B cell (primary cell): ENCODE measurements at regions not wholly inside any gene's neighbourhood (a gene's known extent, or its start where the extent isn't known, plus 50 kb on each side); places are given as distances from the start of the nearest gene placed in this dataset.
A peak's percentile ranks its signal among the peaks of the same experiment; 100 is the strongest.

Experiments used
- ATAC-seq: fragments of 200-7000 bp; cut with Tn5 transposase; one replicate; pipeline ENCODE4 v1.10.0; 2021; ENCODE audit warnings: low read depth, mild to moderate bottlenecking, moderate number of reproducible peaks, moderate library complexity
- CTCF ChIA-PET: fragments of 350-600 bp; sonication (Branson Sonifier 250); formaldehyde crosslinking; loops from one replicate; lab custom pipeline; 2021; ENCODE audit warnings: antibody characterized with exemption, inconsistent platforms; lab: Charles Lee
- POLR2A ChIA-PET: fragments of 350-600 bp; sonication (Branson Sonifier 250); formaldehyde crosslinking; loops from one replicate; lab custom pipeline; 2021; ENCODE audit warnings: antibody characterized with exemption; lab: Charles Lee
- DNase-seq: peaks from one replicate; pipeline ENCODE4 v3.0.0; 2013
- H2AFZ ChIP-seq: 2 replicates; pipeline ENCODE4 v1.6.1; 2012; ENCODE audit warnings: mild to moderate bottlenecking, low read depth, low read length; ENCODE audit not compliant: insufficient read depth, poor library complexity, severe bottlenecking
- H3K27ac ChIP-seq, 2 donors: 1 replicate in 1 of 2; 2 replicates in 1 of 2; pipeline ENCODE4 v1.5.1; 2012 to 2013; ENCODE audit warnings: low read length in 2 of 2, mild to moderate bottlenecking in 2 of 2, moderate library complexity in 1 of 2
- H3K27me3 ChIP-seq, 4 experiments: fragments of 200-600 bp in 1 of 4; sonication (generic) in 1 of 4; replicated peaks in 1 of 4; 1 replicate in 2 of 4; 2 replicates in 2 of 4; pipeline versions ENCODE4 v1.6.1 to v1.7.0; 2013 to 2016; ENCODE audit warnings: low read length in 3 of 4, mild to moderate bottlenecking in 2 of 4, mixed read lengths in 1 of 4, moderate library complexity in 1 of 4; ENCODE audit not compliant: insufficient read depth in 4 of 4, control insufficient read depth in 3 of 4; ENCODE audit errors: control extremely low read depth in 1 of 4
- H3K36me3 ChIP-seq, 2 experiments: replicated peaks in 1 of 2; 1 replicate in 1 of 2; 2 replicates in 1 of 2; pipeline versions ENCODE4 v1.6.1 to v1.7.1; 2013; ENCODE audit warnings: low read length in 1 of 2; ENCODE audit not compliant: insufficient read depth in 2 of 2, control insufficient read depth in 1 of 2; ENCODE audit errors: control extremely low read depth in 1 of 2, extremely low read depth in 1 of 2
- H3K4me1 ChIP-seq, 2 donors: fragments of 200-600 bp in 1 of 2; sonication (generic) in 1 of 2; 1 replicate in 1 of 2; 2 replicates in 1 of 2; pipeline versions ENCODE4 v1.5.1 to v1.6.1; 2013 to 2017; ENCODE audit warnings: low read length in 2 of 2; ENCODE audit not compliant: control insufficient read depth in 2 of 2, insufficient read depth in 2 of 2
- H3K4me2 ChIP-seq: replicated peaks from 2 replicates; pipeline ENCODE3; 2012; ENCODE audit warnings: mild to moderate bottlenecking, low read depth, low read length; ENCODE audit not compliant: poor library complexity, severe bottlenecking
- H3K4me3 ChIP-seq, 5 experiments: fragments of 200-600 bp in 1 of 5; sonication (generic) in 1 of 5; 1 replicate in 3 of 5; 2 replicates in 2 of 5; pipeline versions ENCODE4 v1.5.1 to v1.7.0; 2011 to 2016; ENCODE audit warnings: low read length in 4 of 5, mild to moderate bottlenecking in 4 of 5, low read depth in 2 of 5, control low read depth in 1 of 5, moderate library complexity in 1 of 5; ENCODE audit not compliant: insufficient read depth in 1 of 5; ENCODE audit errors: control extremely low read depth in 1 of 5, extremely low read depth in 1 of 5
- H3K79me2 ChIP-seq: fragments of 200-600 bp; sonication (generic); one replicate; pipeline ENCODE4 v1.6.0; 2016; ENCODE audit warnings: low read length; ENCODE audit not compliant: control insufficient read depth, insufficient read depth
- H3K9ac ChIP-seq: fragments of 200-600 bp; sonication (generic); 2 replicates; pipeline ENCODE4 v1.6.1; 2017; ENCODE audit warnings: mild to moderate bottlenecking, low read length, moderate library complexity
- H3K9me3 ChIP-seq, 3 donors: one replicate each; pipeline versions ENCODE4 v1.6.1 to v1.7.1; 2013; ENCODE audit warnings: low read length in 2 of 3; ENCODE audit not compliant: control insufficient read depth in 2 of 3, insufficient read depth in 1 of 3; ENCODE audit errors: control extremely low read depth in 1 of 3
- H4K20me1 ChIP-seq: 2 replicates; pipeline ENCODE4 v1.6.0; 2012; ENCODE audit warnings: mild to moderate bottlenecking, low read length; ENCODE audit not compliant: insufficient read depth, control insufficient read depth, poor library complexity, severe bottlenecking
- H3K27ac Mint-ChIP-seq: one replicate; pipeline ENCODE4 v1.8.0; 2021; ENCODE audit warnings: mixed read lengths
- H3K27me3 Mint-ChIP-seq: one replicate; pipeline ENCODE4 v1.8.0; 2021; ENCODE audit warnings: mixed read lengths
- H3K4me1 Mint-ChIP-seq: one replicate; pipeline ENCODE4 v1.8.0; 2021; ENCODE audit warnings: mixed read lengths
- H3K4me3 Mint-ChIP-seq: one replicate; pipeline ENCODE4 v1.8.0; 2021; ENCODE audit warnings: mixed read lengths
- H3K9me3 Mint-ChIP-seq: one replicate; pipeline ENCODE4 v1.8.0; 2022; ENCODE audit warnings: mixed read lengths; ENCODE audit not compliant: insufficient read depth
- EZH2 ChIP-seq: IDR thresholded peaks from 2 replicates; pipeline ENCODE4 v1.6.1; 2012; ENCODE audit warnings: borderline replicate concordance, low read depth, mild to moderate bottlenecking, moderate library complexity, low read length; ENCODE audit not compliant: insufficient read depth, poor library complexity, severe bottlenecking
- WGBS: methylation state at CpG from one replicate; pipeline ENCODE4 v1.1.5; 2013; ENCODE audit warnings: missing lambda C conversion rate; ENCODE audit not compliant: insufficient coverage; 5-methylcytosine and 5-hydroxymethylcytosine counted together
- intact Hi-C: fragments of 100-400 bp; cut with micrococcal nuclease; formaldehyde crosslinking; loops from one replicate; pipeline ENCODE4 v1.10.0; 2022
- TF ChIP-seq, protein P1 (sequence below): fragments of 200-600 bp; IDR thresholded peaks from one replicate; pipeline ENCODE4 v1.8.0; 2022; ENCODE audit warnings: antibody characterized with exemption, mild to moderate bottlenecking

GRCh38 chr17:79339321-79339720, 264.7 kb downstream of the ENGASE start:
- WGBS = 89% methylated on average over 7 of the region's 7 CpGs
- peak overlapping the region; percentile 75 to 88 for H3K27ac ChIP-seq

GRCh38 chr17:79338604-79339003, 264.0 kb downstream of the ENGASE start:
- Histone ChIP-seq H3K27me3 (peaks cover 0 to 2% (median 0%) of the 10 kb centered on the region in 4 experiments), H3K9me3 (peaks cover 0 to 8% (median 0%) of the 10 kb centered on the region in 3 donors), H3K27ac (no peak overlapping the region), H3K4me2 (no peak overlapping the region), H3K36me3 (no peaks in the 10 kb centered on the region), H3K9ac (no peak overlapping the region), H2AFZ (no peak overlapping the region), H3K79me2 (no peaks in the 10 kb centered on the region), H3K4me1 (peaks cover 38 to 49% of the 10 kb centered on the region in 2 donors), H3K4me3 (no peak overlapping the region), H4K20me1 (no peaks in the 10 kb centered on the region)
- TF ChIP-seq, protein P1, sequence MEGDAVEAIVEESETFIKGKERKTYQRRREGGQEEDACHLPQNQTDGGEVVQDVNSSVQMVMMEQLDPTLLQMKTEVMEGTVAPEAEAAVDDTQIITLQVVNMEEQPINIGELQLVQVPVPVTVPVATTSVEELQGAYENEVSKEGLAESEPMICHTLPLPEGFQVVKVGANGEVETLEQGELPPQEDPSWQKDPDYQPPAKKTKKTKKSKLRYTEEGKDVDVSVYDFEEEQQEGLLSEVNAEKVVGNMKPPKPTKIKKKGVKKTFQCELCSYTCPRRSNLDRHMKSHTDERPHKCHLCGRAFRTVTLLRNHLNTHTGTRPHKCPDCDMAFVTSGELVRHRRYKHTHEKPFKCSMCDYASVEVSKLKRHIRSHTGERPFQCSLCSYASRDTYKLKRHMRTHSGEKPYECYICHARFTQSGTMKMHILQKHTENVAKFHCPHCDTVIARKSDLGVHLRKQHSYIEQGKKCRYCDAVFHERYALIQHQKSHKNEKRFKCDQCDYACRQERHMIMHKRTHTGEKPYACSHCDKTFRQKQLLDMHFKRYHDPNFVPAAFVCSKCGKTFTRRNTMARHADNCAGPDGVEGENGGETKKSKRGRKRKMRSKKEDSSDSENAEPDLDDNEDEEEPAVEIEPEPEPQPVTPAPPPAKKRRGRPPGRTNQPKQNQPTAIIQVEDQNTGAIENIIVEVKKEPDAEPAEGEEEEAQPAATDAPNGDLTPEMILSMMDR = no peak
- TF ChIP-seq EZH2 = no peak
- no peak for DNase-seq
- Mint-ChIP-seq H3K9me3 (peaks cover 2% of the 10 kb centered on the region), H3K4me1 (peaks cover 49% of the 10 kb centered on the region), H3K4me3 (peak overlapping the region; percentile 26), H3K27me3 (peaks cover 10% of the 10 kb centered on the region), H3K27ac (peak overlapping the region; percentile 93)
- POLR2A ChIA-PET = no interaction called here
- no peak for ATAC-seq
- 83% methylated on average over 1 of the region's 4 CpGs for WGBS
- CTCF ChIA-PET = interaction anchor here (4.7 kb wide), 1 partner anchor 54 kb away, joined by 39 read pairs; no protein-coding TSS in a partner anchor
- intact Hi-C loops = no loop called here

More at GRCh38 chr17:79339321-79339720, 264.7 kb downstream of the ENGASE start:
- Histone ChIP-seq H3K9me3 (peaks cover 0 to 10% (median 0%) of the 10 kb centered on the region in 3 donors), H3K4me1 (peaks cover 38 to 49% of the 10 kb centered on the region in 2 donors), H4K20me1 (no peaks in the 10 kb centered on the region), H3K4me2 (peak overlapping the region; percentile 66), H3K27me3 (no peaks in the 10 kb centered on the region), H3K9ac (no peak overlapping the region), H3K79me2 (no peaks in the 10 kb centered on the region), H2AFZ (no peak overlapping the region), H3K36me3 (no peaks in the 10 kb centered on the region), H3K4me3 (no peak overlapping the region)
- CTCF ChIA-PET = interaction anchor here (2.7 to 4.7 kb wide), 2 partner anchors 49 to 53 kb away, joined by 12 to 39 read pairs; no protein-coding TSS in a partner anchor
- TF ChIP-seq EZH2 = no peak
- TF ChIP-seq, protein P1 = no peak
- H3K4me3 Mint-ChIP-seq = peak overlapping the region; percentile 23
- DNase-seq (no peak), ATAC-seq (no peak)
- H3K27me3 Mint-ChIP-seq = peaks cover 4% of the 10 kb centered on the region
- H3K4me1 Mint-ChIP-seq = peaks cover 50% of the 10 kb centered on the region
- H3K9me3 Mint-ChIP-seq = peaks cover 2% of the 10 kb centered on the region
- POLR2A ChIA-PET = interaction anchor here (0.6 to 0.7 kb wide), 2 partner anchors 32 to 401 kb away, joined by 3 to 10 read pairs; no protein-coding TSS in a partner anchor
- intact Hi-C loops = no loop called here
- H3K27ac Mint-ChIP-seq = peak overlapping the region; percentile 93
